ENCODE measurements at regions not wholly inside any gene's neighbourhood (a gene's known extent, or its start where the extent isn't known, plus 50 kb on each side); places are given as distances from the start of the nearest gene placed in this dataset.
"Not testable (repeated sequence)": the region's sequence is repeated elsewhere in the genome, so short reads cannot be mapped to it uniquely, and the experiment has no call there.

DNA sequence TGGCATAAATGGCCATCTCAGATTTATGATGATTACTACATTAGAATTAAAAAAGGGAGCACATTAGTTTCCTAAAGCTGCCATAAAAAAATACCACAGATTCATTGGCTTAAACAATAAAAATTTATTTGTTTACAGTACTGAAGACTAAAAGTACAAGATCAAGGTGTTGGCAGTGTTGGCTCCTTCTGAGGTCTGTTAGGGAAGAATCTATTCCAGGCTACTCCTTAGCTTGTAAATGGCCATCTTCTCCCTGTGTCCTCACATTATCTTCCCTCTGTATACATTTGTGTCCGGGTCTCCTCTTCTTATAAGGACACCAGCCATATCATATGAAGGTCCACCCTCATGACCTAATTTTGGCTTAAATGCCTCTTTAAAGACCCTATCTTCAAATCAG lies 341.0 kb downstream of the SLC7A11 start:
- H3K4me1 ChIP-seq (ENCODE audit: control insufficient read depth in 1 of 2, insufficient read depth in 2 of 2, low read length in 2 of 2), result no peaks in the 10 kb centered on the region
- H4K20me1 ChIP-seq (ENCODE audit: insufficient read depth, low read length), result no peaks in the 10 kb centered on the region
- no peak overlapping the region for H3K9ac ChIP-seq (ENCODE audit: insufficient read depth, low read length, poor library complexity, severe bottlenecking)
- Mint-ChIP-seq H3K9me3 (peaks cover 0 to 2% (median 0%) of the 10 kb centered on the region in 7 donors), H3K4me1 (no peaks in the 10 kb centered on the region), H3K4me3 (no peak overlapping the region), H3K27me3 (ENCODE audit: low read depth in 3 of 3) (peaks cover 0 to 2% (median 0%) of the 10 kb centered on the region in 3 donors), H3K36me3 (no peaks in the 10 kb centered on the region), H3K27ac (no peak overlapping the region)
- H3K4me3 ChIP-seq (replicated peaks in 1 of 3; ENCODE audit: low read depth in 2 of 3, low read length in 3 of 3), result no peak overlapping the region
- intact Hi-C loops (cut with micrococcal nuclease), result no loop called here
- no peaks in the 10 kb centered on the region for H3K79me2 ChIP-seq (ENCODE audit: insufficient read depth, low read length)
- no peaks in the 10 kb centered on the region for H3K27me3 ChIP-seq (ENCODE audit: control insufficient read depth in 2 of 2, insufficient read depth in 2 of 2, low read length in 2 of 2)
- DNase-seq, result no peak
- H3K4me2 ChIP-seq (replicated peaks; ENCODE audit: extremely low read depth, low read length, poor library complexity, severe bottlenecking), result no peak overlapping the region
- H3K36me3 ChIP-seq (replicated peaks in 1 of 2; ENCODE audit: control insufficient read depth in 1 of 2, insufficient read depth in 2 of 2, low read length in 2 of 2), result no peaks in the 10 kb centered on the region
- H3K9me3 ChIP-seq (replicated peaks in 1 of 2; ENCODE audit: control insufficient read depth in 1 of 2, insufficient read depth in 1 of 2, low read length in 2 of 2), result no peaks in the 10 kb centered on the region
- WGBS (ENCODE audit: insufficient coverage), result no CpG with 5 or more reads among the region's 1 CpG
- H3K27ac ChIP-seq (ENCODE audit: low read depth in 1 of 2, low read length in 2 of 2), result no peak overlapping the region
- TF ChIP-seq, protein P1, sequence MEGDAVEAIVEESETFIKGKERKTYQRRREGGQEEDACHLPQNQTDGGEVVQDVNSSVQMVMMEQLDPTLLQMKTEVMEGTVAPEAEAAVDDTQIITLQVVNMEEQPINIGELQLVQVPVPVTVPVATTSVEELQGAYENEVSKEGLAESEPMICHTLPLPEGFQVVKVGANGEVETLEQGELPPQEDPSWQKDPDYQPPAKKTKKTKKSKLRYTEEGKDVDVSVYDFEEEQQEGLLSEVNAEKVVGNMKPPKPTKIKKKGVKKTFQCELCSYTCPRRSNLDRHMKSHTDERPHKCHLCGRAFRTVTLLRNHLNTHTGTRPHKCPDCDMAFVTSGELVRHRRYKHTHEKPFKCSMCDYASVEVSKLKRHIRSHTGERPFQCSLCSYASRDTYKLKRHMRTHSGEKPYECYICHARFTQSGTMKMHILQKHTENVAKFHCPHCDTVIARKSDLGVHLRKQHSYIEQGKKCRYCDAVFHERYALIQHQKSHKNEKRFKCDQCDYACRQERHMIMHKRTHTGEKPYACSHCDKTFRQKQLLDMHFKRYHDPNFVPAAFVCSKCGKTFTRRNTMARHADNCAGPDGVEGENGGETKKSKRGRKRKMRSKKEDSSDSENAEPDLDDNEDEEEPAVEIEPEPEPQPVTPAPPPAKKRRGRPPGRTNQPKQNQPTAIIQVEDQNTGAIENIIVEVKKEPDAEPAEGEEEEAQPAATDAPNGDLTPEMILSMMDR (IDR thresholded peaks at IDR 0.05), result no peak
- no peak overlapping the region for H2AFZ ChIP-seq (ENCODE audit: insufficient read depth, low read depth, low read length, poor library complexity, severe bottlenecking)

DNA sequence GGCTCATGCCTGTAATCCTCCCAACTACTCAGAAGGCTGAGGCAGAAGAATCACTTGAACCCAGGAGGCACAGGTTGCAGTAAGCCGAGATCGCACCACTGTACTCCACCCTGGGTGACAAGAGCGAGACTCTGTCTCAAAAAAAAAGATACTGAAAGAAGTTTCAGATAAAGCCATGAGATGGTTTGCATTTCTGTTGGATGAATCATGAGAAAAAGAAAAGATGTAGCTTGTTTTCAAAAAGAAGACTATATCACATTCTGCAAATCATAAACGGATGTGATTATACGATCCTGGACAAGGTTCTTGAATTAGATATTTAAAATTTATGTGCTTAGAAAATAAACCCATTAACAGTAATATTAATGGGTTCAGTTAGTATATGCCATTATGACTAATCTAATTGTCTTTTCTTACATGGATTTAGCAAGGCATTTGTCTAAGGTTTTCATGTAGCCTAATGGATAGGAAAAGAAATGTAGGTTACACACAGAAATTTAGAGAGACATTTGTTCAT lies 345.9 kb downstream of the SLC7A11 start:
- TF ChIP-seq, protein P1 (IDR thresholded peaks at IDR 0.05), result no peak
- Histone ChIP-seq H3K79me2 (ENCODE audit: insufficient read depth, low read length) (no peaks in the 10 kb centered on the region), H3K4me1 (ENCODE audit: control insufficient read depth in 1 of 2, insufficient read depth in 2 of 2, low read length in 2 of 2) (no peaks in the 10 kb centered on the region), H3K4me3 (replicated peaks in 1 of 3; ENCODE audit: low read depth in 2 of 3, low read length in 3 of 3) (no peak overlapping the region), H3K27ac (ENCODE audit: low read depth in 1 of 2, low read length in 2 of 2) (no peak overlapping the region), H2AFZ (ENCODE audit: insufficient read depth, low read depth, low read length, poor library complexity, severe bottlenecking) (no peak overlapping the region), H4K20me1 (ENCODE audit: insufficient read depth, low read length) (no peaks in the 10 kb centered on the region), H3K27me3 (ENCODE audit: control insufficient read depth in 2 of 2, insufficient read depth in 2 of 2, low read length in 2 of 2) (no peaks in the 10 kb centered on the region), H3K9ac (ENCODE audit: insufficient read depth, low read length, poor library complexity, severe bottlenecking) (no peak overlapping the region), H3K36me3 (replicated peaks in 1 of 2; ENCODE audit: control insufficient read depth in 1 of 2, insufficient read depth in 2 of 2, low read length in 2 of 2) (no peaks in the 10 kb centered on the region), H3K4me2 (replicated peaks; ENCODE audit: extremely low read depth, low read length, poor library complexity, severe bottlenecking) (no peak overlapping the region), H3K9me3 (replicated peaks in 1 of 2; ENCODE audit: control insufficient read depth in 1 of 2, insufficient read depth in 1 of 2, low read length in 2 of 2) (no peaks in the 10 kb centered on the region)
- Mint-ChIP-seq H3K9me3 (peaks cover 0 to 5% (median 4%) of the 10 kb centered on the region in 7 donors), H3K4me3 (no peak overlapping the region), H3K27me3 (ENCODE audit: low read depth in 3 of 3) (peaks cover 0 to 3% (median 0%) of the 10 kb centered on the region in 3 donors), H3K4me1 (no peaks in the 10 kb centered on the region), H3K36me3 (no peaks in the 10 kb centered on the region), H3K27ac (no peak overlapping the region)
- intact Hi-C loops (cut with micrococcal nuclease), result no loop called here
- DNase-seq, result no peak
- WGBS (ENCODE audit: insufficient coverage), result no CpG with 5 or more reads among the region's 5 CpGs

DNA sequence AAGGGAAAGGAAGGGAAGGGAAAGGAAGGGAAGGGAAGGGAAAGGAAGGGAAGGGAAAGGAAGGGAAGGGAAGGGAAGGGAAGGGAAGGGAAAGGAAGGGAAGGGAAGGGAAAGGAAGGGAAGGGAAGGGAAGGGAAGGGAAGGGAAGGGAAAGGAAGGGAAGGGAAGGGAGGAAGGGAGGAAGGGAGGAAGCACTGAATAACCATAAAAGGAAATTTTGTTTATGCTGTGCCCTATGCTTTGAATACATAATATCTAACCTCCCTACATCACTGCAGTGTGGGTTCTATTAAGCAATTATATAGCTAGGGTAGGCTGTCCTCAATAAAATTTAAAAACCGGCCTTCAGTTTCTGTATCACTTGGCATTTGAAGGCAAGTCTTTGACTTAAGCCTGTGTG lies 346.6 kb downstream of the SLC7A11 start:
- WGBS (ENCODE audit: insufficient coverage), result 100% methylated on average over 1 of the region's 1 CpG

More for the DNA sequence above, 346.6 kb downstream of the SLC7A11 start:
- H3K4me3 ChIP-seq (replicated peaks in 1 of 3; ENCODE audit: low read depth in 2 of 3, low read length in 3 of 3); H3K4me2 ChIP-seq (replicated peaks; ENCODE audit: extremely low read depth, low read length, poor library complexity, severe bottlenecking); DNase-seq; H3K36me3 Mint-ChIP-seq; H2AFZ ChIP-seq (ENCODE audit: insufficient read depth, low read depth, low read length, poor library complexity, severe bottlenecking); H3K4me3 Mint-ChIP-seq; H3K9me3 Mint-ChIP-seq; H3K27ac ChIP-seq (ENCODE audit: low read depth in 1 of 2, low read length in 2 of 2); H3K4me1 ChIP-seq (ENCODE audit: control insufficient read depth in 1 of 2, insufficient read depth in 2 of 2, low read length in 2 of 2); H3K27me3 ChIP-seq (ENCODE audit: control insufficient read depth in 2 of 2, insufficient read depth in 2 of 2, low read length in 2 of 2); H3K27me3 Mint-ChIP-seq (ENCODE audit: low read depth in 3 of 3); H3K36me3 ChIP-seq (replicated peaks in 1 of 2; ENCODE audit: control insufficient read depth in 1 of 2, insufficient read depth in 2 of 2, low read length in 2 of 2); H3K9ac ChIP-seq (ENCODE audit: insufficient read depth, low read length, poor library complexity, severe bottlenecking); H4K20me1 ChIP-seq (ENCODE audit: insufficient read depth, low read length); H3K79me2 ChIP-seq (ENCODE audit: insufficient read depth, low read length); intact Hi-C loops (cut with micrococcal nuclease); H3K9me3 ChIP-seq (replicated peaks in 1 of 2; ENCODE audit: control insufficient read depth in 1 of 2, insufficient read depth in 1 of 2, low read length in 2 of 2); H3K4me1 Mint-ChIP-seq; H3K27ac Mint-ChIP-seq: not testable (repeated sequence)
